Stimulated activated CD8-positive, alpha-beta memory T cell treated with anti-CD3 and anti-CD28 coated beads, Interleukin-12 subunit alpha, Interleukin-12 subunit beta, amount 100 ng/mL, for 24 hours (primary cell): ENCODE measurements at regions not wholly inside any gene's neighbourhood (a gene's known extent, or its start where the extent isn't known, plus 50 kb on each side); places are given as distances from the start of the nearest gene placed in this dataset.

Experiments
- DNase-seq: peaks from one replicate; pipeline ENCODE4 v3.0.0-alpha.2; 2020; ENCODE audit errors: extremely low read depth

DNA sequence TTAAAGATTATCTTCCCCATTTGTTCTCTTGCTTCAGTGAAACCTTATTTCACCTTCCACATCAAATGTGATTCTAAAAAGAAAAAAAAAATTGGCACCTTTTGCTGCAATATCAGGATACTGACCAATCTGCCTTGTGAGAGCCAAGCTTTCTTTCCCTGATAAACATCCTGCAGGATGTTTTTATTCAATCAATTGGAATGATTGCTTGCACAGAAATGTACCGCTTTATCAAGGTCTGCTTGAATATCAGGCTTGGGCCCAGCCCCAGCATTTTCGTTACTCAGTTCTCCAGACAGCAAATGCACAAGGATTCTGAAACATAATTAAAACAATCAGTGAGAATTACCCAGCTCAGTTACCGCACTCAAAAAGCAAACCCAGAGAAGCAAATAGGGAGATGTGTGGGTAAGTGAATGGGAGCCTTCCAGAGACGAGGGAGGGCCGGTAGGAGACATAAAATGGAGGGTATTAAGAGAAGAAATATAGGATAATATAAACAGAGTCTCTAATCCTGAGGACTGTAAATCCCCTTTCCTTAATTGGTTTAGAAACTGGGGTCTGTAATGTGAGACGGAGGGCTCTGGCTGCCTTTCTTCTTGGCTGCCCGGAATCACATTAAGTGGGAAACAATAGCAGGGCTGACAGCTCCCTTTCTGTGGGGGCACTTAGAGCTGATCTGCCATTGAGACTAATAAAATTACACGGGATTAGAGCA is 291.8 kb downstream of the ICOS start:
- DNase-seq: no peak

DNA sequence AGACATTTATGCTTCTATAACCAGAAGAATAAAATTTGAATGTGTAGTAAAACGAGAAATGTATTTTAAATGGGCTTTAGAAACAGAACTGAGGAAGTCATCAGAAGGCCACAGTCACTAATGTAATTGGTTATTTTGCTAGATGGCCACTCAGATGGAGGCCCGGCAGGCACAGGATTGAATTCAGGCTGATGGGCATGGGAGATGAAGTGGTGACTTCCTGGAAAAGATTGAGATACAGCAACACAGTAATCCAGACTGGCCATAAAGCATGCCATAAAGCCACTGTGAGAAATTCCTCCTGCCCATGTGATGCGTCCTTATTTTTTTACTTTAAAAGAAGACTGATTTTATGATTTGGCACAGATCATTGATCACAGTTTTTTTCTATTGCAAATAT is 297.7 kb downstream of the ICOS start:
- no peak for DNase-seq

DNA sequence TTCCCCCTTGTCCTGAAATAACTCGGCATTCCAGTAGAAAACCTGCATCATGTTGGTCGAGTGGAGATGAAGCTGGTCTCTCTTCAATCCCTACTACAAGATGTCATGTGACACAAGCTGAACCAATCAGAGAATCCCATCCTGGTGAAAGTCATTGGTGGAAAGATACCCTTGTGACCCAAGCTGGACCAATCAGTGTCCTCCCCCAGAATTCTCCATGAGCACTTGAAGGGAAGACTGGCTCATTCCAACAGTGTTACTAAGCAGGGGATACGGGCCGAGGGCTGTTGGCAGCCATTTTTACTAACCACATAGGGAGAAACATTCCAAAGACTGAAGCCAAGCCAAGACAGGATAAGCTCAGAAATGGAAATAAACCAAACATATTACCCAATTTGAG is 298.3 kb downstream of the ICOS start:
- no peak for DNase-seq

DNA sequence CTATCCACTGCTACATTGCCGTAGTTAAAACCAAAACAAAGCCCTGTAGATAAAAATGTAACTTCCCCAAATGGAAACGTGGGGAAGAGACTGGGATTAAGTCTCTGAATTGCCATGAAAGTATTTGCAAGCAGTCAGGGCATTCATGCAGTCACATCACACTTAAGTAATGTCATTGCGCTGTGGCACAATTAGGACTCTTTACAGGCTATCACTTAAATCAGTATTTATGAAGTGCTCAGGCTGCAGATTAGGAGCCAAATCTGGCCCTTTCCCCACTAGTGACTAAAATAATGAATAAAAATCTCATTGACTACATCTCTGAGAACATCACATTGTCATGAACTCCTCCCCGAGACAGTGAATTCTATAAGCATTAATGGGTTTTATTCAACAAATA is 300.9 kb downstream of the ICOS start:
- no peak for DNase-seq

DNA sequence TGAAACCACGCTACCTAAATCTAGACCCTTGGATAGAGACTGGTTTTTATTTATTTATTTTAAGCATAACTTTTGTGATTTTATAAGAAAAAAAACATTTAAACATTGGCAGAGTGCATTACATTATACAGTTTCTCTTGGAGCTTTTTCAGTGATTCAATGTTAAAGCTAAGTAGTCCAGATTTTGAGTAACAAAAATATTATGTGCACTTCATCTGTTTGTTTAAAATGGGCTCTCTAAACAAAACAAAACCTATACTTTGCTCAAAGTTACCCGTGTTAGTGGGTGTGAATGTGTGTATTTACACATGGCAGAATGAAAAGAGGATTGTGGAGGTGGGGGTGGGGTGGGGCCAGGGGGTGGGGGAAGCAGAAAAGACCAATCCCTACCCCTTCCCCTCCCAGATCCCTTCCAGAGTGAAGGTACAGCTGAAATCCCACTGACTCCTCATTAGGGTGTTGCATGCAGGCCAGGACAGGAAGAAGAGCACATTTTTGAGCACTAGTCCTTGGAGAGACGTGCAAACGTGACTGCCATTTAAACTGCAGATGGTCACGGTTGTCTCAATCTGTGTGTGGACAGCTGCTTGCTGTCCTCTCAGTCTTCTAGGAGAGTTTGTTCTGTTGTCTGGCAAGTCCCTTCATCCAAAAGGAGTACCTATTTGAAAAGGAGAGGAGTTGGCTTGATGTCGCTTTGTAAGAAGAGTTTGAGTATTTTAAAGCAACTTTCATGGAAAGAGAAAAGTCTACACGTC is 303.0 kb downstream of the ICOS start:
- no peak for DNase-seq

DNA sequence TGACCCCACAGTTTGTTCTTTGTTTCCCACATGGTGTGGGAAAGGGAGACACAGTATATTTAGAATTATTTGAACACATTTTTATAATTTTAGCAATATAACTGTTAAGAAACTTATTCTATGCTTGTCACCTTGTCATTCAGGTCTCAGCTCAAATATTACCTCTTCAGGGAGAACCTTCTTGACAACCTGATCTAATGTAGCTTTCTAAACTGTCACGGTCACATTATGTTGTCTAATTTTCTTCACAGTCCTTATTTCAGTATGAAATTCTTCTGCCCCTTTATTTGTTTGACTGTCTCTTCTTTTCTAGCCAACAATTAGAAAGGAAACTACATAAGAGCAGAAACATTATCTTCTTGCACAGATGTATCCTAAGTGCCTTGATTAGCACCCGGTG is 304.3 kb upstream of the PARD3B start:
- no peak for DNase-seq

DNA sequence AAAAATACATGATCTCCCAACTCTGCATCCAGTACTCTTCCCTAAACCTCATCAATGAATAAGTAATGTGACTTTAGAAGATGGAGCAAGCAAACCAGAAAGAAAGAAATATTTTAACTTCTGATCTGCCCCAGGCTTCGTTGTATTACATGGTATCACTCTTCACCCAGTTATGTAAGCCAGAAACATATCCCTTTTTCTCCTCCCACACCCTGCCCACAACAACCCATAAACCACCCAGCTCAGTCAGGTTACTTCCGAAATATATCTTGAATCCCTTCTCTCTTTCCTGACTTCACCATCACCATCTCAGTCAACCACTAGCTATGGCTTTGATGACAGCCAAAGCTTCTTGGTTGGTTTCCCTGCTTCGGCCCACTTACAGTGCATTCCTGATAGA is 295.8 kb upstream of the PARD3B start:
- no peak for DNase-seq

DNA sequence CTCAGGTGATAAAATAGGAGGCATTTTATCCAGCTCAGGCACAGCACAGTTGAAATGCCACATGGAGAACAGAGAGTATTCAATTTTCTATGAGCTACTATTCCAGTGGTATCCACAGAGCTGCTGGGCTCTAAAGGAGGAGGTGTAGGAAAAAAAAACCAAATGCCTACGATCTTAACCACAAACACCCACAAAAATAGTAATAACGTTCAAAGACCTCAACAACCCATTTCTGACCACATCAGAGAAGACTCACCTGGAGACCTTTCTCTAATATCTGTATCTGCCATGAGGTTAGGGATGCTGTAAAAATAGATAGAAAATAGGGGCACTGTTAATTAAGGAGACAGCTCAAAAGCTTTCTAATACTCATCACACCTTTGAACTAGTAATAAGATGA is 294.6 kb upstream of the PARD3B start:
- no peak for DNase-seq

DNA sequence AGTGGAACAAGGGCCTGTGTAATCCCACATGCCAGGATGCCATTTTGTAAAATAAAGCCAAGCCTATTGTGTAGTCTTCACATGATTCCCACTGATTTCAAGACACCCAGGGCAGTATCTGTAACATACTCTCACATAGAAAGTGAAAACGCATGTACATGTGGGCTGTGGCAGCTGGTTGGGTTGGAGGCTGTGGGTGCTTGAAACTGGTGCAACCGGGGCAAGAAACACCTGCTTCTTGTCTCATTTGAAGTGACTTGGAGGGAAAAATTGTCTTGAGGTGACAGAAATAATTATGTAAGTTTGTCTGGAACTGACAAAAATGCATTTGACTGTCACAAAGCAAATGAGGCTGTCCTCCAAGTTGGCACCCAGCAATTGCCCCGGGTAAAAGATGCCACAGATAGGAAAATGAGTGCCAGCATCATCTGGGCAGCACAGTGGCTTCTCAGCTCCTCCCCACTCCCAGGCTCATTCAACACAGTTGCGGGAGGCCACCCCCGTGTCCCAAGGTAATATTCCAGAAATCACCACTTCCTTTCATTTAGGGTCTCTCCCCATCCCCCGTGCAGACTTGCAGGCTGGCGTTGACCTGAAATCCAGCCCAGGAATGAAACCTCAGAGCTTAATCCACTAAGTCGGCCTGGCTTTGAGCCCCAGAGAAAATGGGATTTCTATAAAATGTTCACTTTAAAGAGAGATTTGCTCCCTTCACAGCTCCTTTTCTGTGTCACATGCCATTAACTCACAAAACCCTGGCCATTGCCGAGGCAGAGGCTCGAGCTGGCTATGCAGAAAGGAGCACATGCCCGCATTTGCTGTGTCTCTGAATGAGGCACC is 293.9 kb upstream of the PARD3B start:
- DNase-seq: no peak

DNA sequence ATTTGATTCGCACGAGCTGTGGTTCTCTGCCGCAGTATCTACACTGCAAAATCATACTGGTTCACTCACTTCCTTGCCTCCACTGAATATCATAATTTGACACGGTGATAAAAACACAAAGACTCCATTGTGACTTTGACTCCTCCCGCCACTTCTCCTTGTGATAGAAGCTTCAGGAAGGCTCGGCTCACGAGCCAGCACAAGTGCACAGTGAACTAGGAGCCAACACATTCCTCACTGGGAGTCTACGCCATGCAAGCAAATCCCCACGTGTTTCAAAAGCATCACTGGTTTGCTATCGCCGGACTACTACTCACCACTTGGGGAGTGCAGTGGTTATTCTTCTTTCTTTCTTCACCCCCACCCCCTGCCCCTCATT is 293.3 kb upstream of the PARD3B start:
- no peak for DNase-seq

DNA sequence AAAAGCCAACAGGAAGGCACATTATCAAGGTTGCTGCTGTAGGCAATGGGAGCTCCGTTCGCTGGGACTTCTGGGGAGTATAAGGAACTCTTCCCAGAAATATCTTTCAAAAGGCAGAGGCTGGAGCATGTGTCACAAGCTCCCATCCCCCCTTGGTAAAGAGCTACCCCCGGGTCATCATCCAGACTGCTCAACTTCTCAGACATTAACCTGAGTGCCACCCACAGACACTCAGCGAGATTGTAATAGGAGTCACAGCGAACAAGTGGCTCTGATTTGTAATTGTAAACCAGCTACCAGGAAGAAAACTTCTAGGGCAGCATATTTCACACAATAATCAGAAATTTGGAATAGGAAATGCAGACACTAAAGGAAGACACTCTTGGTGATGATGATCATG is 290.2 kb upstream of the PARD3B start:
- DNase-seq: no peak

DNA sequence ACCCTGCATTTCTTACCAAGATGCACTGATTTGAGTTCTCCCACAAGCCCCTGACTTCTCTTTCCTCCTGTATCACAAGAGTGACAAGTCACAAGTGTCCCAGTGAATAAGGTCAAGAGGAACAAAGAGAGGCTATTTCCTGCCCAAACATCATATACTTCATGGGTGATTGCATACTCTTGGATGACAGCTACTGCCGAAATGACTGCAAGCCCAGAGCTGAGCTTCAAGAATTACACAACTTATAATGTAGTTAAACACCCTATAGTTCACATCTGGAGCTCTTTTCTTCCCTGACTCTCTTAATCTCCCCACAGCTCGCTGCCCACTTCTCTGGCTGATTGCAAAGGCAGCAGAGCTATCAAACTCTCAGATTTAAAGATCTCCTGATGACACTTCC is 289.7 kb upstream of the PARD3B start:
- no peak for DNase-seq

DNA sequence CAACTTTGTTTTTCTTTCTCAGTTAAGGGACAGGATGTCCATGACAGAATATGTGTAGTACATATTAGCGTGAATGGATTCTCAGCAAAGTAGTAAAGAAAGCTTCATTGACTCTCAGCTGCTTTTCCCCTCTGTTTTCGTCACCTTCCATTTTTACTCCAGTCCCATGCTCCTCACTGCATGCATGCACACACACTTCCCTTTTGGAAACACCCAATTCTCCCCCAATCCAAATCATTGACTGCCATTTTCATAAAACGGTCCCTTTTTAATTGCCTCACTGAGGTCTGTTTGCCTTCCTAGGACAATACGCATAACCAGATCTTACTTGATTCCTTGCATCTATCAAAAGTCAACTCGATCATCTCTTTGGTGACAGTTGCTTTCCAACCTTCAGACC is 287.5 kb upstream of the PARD3B start:
- DNase-seq: no peak

DNA sequence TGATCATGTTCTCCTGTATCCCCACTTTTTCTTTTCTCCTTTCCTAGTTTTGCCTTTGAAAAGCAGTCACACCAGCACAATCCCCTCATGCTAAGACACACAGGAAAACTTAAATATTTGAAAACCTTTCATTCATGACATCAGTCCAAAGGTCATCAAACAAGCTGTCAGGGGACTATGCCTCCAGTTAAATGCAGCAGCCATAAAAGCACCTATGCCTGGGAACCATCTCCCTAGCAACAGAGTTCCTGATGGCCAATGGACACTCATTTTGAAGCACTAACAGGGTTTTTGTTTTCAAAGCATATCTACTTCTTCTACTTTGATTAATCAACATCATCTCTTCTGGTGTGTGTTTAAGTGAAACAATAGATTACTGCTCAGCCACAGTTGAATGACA is 286.4 kb upstream of the PARD3B start:
- DNase-seq: no peak

DNA sequence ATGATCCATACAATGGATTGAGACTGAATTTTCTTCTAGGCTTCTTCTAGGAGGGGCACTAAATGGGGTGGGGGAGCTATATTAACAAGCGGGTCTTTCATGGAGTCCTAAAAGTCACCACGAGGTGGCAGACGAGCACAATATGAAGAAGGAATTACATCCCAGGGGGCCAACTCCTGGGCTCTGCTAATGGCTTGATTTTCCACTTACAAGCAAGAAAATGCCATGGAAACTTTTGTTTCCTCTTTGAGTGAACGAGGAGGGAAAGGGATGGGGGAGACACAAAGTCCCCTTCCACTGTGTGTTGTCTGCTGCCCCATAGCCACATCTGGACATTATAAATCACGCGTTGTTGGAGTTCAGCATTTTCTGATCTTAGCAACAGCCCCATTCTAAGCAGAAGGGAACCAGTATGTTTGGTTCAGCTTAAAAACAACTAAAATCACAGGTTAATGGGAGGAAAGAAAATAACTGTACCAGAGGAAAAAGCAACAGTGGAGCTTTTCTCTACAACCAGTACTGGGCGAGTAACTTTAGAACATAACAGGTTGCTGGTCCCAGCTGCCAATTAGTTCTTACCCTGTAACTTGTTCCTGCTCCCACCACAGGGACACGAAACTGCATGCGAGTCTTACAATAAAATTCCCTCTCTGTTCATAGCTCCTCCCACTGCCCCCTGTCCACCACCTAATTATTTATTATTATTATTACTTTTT is 285.0 kb upstream of the PARD3B start:
- DNase-seq: no peak

DNA sequence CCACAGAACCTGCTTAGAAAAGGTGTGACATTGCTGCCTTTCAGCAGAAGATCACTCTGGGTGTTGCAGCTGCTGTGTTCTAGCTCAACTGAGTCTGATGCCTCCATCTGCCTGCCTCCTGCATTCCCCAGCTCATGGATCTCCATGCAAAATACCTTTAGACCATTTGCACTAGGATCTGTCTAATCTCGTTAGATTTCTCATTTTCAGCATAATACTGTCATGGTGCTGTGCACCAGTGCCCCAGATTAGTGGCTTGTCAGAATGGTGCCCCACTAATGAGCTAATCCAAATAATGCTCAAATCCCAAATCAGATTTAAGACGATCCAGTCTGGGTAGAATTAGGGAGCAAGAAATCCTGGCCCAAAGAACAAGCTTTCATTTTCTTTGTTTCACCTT is 284.4 kb upstream of the PARD3B start:
- no peak for DNase-seq

DNA sequence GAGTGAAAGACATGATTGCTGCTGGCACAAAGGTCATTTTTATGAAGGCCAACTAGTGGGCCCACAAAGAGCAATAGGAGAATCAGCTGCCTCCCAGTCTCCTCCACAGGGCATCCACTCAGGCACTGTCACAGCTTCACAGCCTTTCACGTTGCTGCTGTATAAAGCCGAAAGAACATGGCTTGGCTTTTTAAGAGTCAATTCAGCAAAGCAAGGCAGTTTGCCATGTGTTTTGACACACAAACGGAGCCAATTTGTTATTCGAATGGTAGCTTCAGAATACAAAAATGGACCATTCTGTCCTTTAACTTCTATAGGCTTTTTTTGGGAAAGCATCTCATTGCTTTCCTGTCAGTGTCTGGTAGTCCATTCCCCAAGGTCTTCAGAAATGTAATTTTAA is 283.4 kb upstream of the PARD3B start:
- no peak for DNase-seq

DNA sequence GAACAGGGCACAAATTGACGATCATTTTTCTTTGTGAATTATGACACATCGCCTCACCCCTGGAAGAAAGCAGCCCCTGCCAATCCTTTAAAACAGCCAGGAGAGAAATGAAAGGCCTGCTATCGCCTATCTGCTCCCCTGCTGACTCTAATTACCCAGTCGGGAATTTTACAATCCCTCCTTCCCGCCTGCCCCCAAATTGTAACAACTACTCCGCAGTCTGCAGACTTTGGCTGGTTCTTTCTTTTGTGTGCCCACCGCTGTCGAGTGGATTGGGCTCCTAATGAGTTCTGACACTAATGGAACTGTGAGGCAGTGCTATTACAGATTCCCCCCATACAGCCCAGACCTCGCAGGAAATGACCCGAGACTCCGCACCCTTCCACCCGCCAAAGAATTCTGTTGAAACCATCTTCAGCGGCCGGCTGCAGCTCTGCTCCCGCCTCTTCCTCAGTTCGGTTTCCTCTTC is 281.2 kb upstream of the PARD3B start:
- no peak for DNase-seq

DNA sequence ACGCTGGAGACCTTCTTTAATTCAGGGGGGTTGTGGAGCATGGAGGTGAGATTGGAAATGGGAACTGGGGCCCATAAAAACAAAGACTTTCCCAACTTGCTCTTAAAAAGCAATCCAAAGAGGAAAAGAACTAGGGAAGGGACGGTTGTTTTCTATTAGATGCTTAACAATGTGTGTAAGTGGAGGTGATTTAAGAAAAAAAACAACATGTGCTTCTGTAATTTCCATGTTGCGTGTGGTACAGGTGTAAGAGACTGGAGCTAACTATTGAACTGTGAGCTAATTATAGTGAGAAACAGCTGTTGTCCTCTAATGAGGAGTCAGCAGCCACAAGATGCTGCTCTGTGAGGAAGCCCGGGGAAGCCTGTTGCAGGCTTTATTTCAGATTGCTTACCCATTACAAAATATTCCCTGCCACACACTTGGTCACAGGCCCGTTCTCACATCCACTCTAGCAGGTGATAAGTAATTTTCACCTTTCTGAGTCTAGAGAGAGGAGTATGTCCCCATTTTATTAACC is 280.6 kb upstream of the PARD3B start:
- DNase-seq: no peak

DNA sequence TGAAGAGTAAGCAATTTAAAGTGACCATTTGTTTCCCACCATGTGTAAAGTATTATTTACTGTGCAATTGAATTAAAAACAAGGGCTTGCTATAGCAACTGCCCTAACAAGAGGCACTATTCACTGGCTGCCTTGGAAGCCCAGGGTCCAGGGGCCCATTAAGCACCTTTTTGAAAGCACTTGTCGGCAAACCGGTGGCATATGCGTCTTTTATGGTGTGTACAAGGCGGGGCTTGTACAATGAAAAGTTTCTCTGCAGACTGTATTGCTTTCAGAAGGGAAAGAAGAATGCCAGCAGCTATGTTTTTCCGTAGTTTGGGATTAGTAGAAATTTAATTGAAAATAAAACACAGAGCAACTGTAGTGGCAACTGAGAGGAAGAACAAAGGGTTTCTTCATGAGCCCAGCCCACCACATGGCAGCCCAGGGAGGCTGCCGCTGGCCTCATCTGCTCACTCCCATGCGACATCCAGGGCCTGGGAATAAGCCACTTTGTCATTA is 279.5 kb upstream of the PARD3B start:
- DNase-seq: no peak

DNA sequence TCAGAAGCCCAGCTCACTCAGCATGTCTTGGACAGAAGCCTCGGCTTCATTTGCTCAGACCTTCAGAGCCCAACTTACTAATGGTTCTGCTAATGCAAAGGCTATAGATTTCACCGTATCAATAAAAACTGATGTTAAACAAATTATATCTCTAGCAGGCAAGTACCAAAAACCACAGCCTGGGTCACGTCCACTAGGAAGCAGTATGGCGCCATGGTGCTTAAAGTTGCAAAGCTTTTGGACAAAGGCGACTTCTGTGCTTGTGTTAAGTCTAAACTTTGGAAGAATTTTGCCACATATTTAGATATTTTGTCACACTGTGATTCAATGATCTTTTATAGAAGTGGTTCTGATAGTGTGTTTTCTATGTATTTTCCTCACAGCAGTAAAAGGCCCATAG is 276.8 kb upstream of the PARD3B start:
- DNase-seq: no peak

DNA sequence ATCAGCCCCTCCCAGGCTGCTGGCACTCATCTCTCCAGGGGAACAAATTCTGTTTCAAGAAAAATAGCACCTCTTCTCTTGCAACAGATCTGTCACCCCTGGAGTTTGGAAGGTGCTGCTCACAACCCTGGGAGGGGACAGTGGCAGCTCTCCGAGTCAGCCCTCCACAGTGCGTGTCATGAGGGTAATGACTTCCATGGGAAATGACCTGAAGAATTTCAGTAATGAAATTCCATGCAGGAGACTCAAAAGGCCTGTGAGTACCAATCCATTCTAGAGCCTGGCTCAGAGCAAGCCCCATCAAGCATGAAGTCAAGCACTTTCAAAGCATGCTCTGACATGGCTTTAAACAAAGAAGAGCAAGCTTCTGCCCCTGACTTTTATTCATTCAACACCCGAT is 276.3 kb upstream of the PARD3B start:
- no peak for DNase-seq
